NCI-H460 (cell line): ENCODE measurements at regions not wholly inside any gene's neighbourhood (a gene's known extent, or its start where the extent isn't known, plus 50 kb on each side); places are given as distances from the start of the nearest gene placed in this dataset.
A peak's percentile ranks its signal among the peaks of the same experiment; 100 is the strongest.
"Not testable (repeated sequence)": the region's sequence is repeated elsewhere in the genome, so short reads cannot be mapped to it uniquely, and the experiment has no call there.

ENCODE experiments used
- DNase-seq: peaks from one replicate; pipeline ENCODE4 v3.0.0-alpha.2; 2016; ENCODE audit warnings: low read depth; ENCODE audit errors: extremely low read depth

GRCh38 chr13:24992946-24993345 is 103.0 kb upstream of the PABPC3 start:
- DNase-seq: not testable (repeated sequence)

- DNase-seq: peak; percentile 78
Measured at GRCh38 chr13:24995225-24995804, 100.6 kb upstream of the PABPC3 start.

- DNase-seq: peak; percentile 29
Measured at GRCh38 chr13:24997367-24997967, 98.5 kb upstream of the PABPC3 start.

GRCh38 chr13:24998433-24998832 is 97.5 kb upstream of the PABPC3 start:
- DNase-seq: no peak

- no peak for DNase-seq
Measured at GRCh38 chr13:25001476-25002206, 94.3 kb upstream of the PABPC3 start.

GRCh38 chr13:25002311-25002710 is 93.6 kb upstream of the PABPC3 start:
- DNase-seq: peak; percentile 29

- DNase-seq: not testable (repeated sequence)
Measured at GRCh38 chr13:25004489-25004888, 91.4 kb upstream of the PABPC3 start.

GRCh38 chr13:25005050-25005497 is 90.9 kb upstream of the PABPC3 start:
- not testable (repeated sequence) for DNase-seq

- not testable (repeated sequence) for DNase-seq
Measured at GRCh38 chr13:25007389-25007788, 88.5 kb upstream of the PABPC3 start.

GRCh38 chr13:25014398-25014973 is 81.5 kb upstream of the PABPC3 start:
- not testable (repeated sequence) for DNase-seq

GRCh38 chr13:25017176-25017575 is 78.8 kb upstream of the PABPC3 start:
- DNase-seq: not testable (repeated sequence)

- DNase-seq: peak; percentile 63
Measured at GRCh38 chr13:25017808-25018728, 77.9 kb upstream of the PABPC3 start.

GRCh38 chr13:25018729-25019115 is 77.2 kb upstream of the PABPC3 start:
- no peak for DNase-seq

GRCh38 chr13:25019741-25020140 is 76.2 kb upstream of the PABPC3 start:
- DNase-seq: not testable (repeated sequence)

GRCh38 chr13:25024175-25024574 is 71.8 kb upstream of the PABPC3 start:
- DNase-seq: no peak

- DNase-seq: no peak
Measured at GRCh38 chr13:25032160-25032559, 63.8 kb upstream of the PABPC3 start.

GRCh38 chr13:25034173-25034572 is 61.8 kb upstream of the PABPC3 start:
- DNase-seq: no peak

GRCh38 chr13:25037057-25037813 is 58.7 kb upstream of the PABPC3 start:
- peak; percentile 61 for DNase-seq

- no peak for DNase-seq
Measured at GRCh38 chr13:25042151-25042865, 53.6 kb upstream of the PABPC3 start.
